ENCODE measurements at regions not wholly inside any gene's neighbourhood (a gene's known extent, or its start where the extent isn't known, plus 50 kb on each side); places are given as distances from the start of the nearest gene placed in this dataset.

- FAIRE-seq, result no peak
- no peak overlapping the region for H3K4me3 ChIP-seq (ENCODE audit: low read depth, low read length)
- no peaks in the 10 kb centered on the region for H3K27me3 ChIP-seq (ENCODE audit: control insufficient read depth, insufficient read depth, low read length)
- H3K36me3 ChIP-seq (ENCODE audit: control insufficient read depth, insufficient read depth, low read length), result no peaks in the 10 kb centered on the region
- DNase-seq (ENCODE audit: low read depth), result no peak
- TF ChIP-seq, protein P1, sequence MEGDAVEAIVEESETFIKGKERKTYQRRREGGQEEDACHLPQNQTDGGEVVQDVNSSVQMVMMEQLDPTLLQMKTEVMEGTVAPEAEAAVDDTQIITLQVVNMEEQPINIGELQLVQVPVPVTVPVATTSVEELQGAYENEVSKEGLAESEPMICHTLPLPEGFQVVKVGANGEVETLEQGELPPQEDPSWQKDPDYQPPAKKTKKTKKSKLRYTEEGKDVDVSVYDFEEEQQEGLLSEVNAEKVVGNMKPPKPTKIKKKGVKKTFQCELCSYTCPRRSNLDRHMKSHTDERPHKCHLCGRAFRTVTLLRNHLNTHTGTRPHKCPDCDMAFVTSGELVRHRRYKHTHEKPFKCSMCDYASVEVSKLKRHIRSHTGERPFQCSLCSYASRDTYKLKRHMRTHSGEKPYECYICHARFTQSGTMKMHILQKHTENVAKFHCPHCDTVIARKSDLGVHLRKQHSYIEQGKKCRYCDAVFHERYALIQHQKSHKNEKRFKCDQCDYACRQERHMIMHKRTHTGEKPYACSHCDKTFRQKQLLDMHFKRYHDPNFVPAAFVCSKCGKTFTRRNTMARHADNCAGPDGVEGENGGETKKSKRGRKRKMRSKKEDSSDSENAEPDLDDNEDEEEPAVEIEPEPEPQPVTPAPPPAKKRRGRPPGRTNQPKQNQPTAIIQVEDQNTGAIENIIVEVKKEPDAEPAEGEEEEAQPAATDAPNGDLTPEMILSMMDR (IDR thresholded peaks at IDR 0.05; ENCODE audit: insufficient read depth, low read length, severe bottlenecking), result no peak
Measured at GRCh38 chr10:4688601-4689000, 137.4 kb upstream of the AKR1E2 start.

GRCh38 chr10:4688168-4688567 is 137.8 kb upstream of the AKR1E2 start:
- FAIRE-seq (no peak), DNase-seq (ENCODE audit: low read depth) (no peak)
- no peaks in the 10 kb centered on the region for H3K36me3 ChIP-seq (ENCODE audit: control insufficient read depth, insufficient read depth, low read length)
- H3K27me3 ChIP-seq (ENCODE audit: control insufficient read depth, insufficient read depth, low read length), result no peaks in the 10 kb centered on the region
- H3K4me3 ChIP-seq (ENCODE audit: low read depth, low read length), result no peak overlapping the region
- TF ChIP-seq, protein P1 (IDR thresholded peaks at IDR 0.05; ENCODE audit: insufficient read depth, low read length, severe bottlenecking), result no peak

GRCh38 chr10:4687397-4687796 is 138.6 kb upstream of the AKR1E2 start:
- Histone ChIP-seq H3K36me3 (ENCODE audit: control insufficient read depth, insufficient read depth, low read length) (no peaks in the 10 kb centered on the region), H3K4me3 (ENCODE audit: low read depth, low read length) (no peak overlapping the region), H3K27me3 (ENCODE audit: control insufficient read depth, insufficient read depth, low read length) (no peaks in the 10 kb centered on the region)
- FAIRE-seq (no peak), DNase-seq (ENCODE audit: low read depth) (peak; percentile 55)
- TF ChIP-seq, protein P1 (IDR thresholded peaks at IDR 0.05; ENCODE audit: insufficient read depth, low read length, severe bottlenecking), result no peak

DNA sequence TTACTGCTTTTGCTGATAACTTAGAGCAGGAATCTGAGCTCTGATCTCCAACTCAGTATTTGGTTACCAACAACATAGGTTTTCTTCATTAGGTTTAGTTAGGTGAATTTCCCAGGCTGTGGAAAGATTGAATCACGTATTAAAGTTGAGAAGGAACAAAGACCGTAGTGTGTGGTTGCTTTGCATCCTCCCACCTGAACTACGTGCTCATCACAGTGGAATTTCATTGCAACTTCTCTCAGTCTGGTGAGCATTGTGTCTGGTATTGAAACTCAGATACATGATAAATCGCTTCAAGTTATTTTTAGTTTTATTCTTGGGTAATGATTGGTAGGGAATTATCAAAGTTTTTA is 139.4 kb upstream of the AKR1E2 start:
- Histone ChIP-seq H3K36me3 (ENCODE audit: control insufficient read depth, insufficient read depth, low read length) (no peaks in the 10 kb centered on the region), H3K27me3 (ENCODE audit: control insufficient read depth, insufficient read depth, low read length) (no peaks in the 10 kb centered on the region), H3K4me3 (ENCODE audit: low read depth, low read length) (no peak overlapping the region)
- TF ChIP-seq, protein P1 (IDR thresholded peaks at IDR 0.05; ENCODE audit: insufficient read depth, low read length, severe bottlenecking), result no peak
- DNase-seq (ENCODE audit: low read depth) (peak; percentile 100), FAIRE-seq (peak; percentile 18)

DNA sequence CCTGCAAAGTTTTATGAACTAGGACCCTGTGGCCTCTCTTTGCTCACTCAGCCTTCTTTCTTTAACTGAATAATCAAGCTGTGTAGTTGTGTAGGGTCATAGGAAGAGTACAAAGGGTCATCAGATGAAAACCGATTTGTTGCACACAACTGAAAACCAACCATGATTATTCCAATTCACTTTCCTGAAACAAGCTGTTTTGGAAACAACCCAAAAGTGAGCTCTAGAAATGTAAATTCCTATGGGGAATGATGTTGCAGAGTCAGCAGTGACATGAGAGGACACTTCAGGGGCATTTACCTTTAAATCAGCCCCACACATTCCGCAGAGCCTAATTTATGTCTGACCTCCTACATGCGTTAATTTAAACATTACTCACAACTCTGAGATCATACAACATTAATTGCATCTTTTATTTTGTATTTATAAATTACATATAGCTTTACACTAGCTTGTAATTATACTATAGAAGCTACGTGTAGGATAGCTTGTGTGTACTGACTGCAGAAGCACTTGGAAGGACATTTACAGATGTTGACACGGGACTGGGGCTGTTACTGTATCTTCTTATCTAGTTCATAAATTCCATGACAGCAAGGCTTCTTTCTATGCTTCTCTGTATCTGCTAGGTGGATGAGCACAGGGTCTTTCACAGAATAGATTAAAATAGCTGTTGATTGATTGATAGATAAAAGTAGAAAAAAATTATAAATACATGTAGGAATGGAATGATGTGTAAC is 139.9 kb upstream of the AKR1E2 start:
- no peak for DNase-seq (ENCODE audit: low read depth)
- no peaks in the 10 kb centered on the region for H3K27me3 ChIP-seq (ENCODE audit: control insufficient read depth, insufficient read depth, low read length)
- FAIRE-seq, result no peak
- H3K36me3 ChIP-seq (ENCODE audit: control insufficient read depth, insufficient read depth, low read length), result no peaks in the 10 kb centered on the region
- TF ChIP-seq, protein P1 (IDR thresholded peaks at IDR 0.05; ENCODE audit: insufficient read depth, low read length, severe bottlenecking), result no peak
- no peak overlapping the region for H3K4me3 ChIP-seq (ENCODE audit: low read depth, low read length)

- no peak for DNase-seq (ENCODE audit: low read depth)
- TF ChIP-seq, protein P1 (IDR thresholded peaks at IDR 0.05; ENCODE audit: insufficient read depth, low read length, severe bottlenecking), result no peak
- no peak overlapping the region for H3K4me3 ChIP-seq (ENCODE audit: low read depth, low read length)
- FAIRE-seq, result peak; percentile 72
- no peaks in the 10 kb centered on the region for H3K36me3 ChIP-seq (ENCODE audit: control insufficient read depth, insufficient read depth, low read length)
- H3K27me3 ChIP-seq (ENCODE audit: control insufficient read depth, insufficient read depth, low read length), result no peaks in the 10 kb centered on the region
Measured at GRCh38 chr10:4685491-4685890, 140.5 kb upstream of the AKR1E2 start.

Measured in bronchial epithelial cell (primary cell).